IPS DF 4.7 (cell line): ENCODE measurements at regions not wholly inside any gene's neighbourhood (a gene's known extent, or its start where the extent isn't known, plus 50 kb on each side); places are given as distances from the start of the nearest gene placed in this dataset.
"Not testable (repeated sequence)": the region's sequence is repeated elsewhere in the genome, so short reads cannot be mapped to it uniquely, and the experiment has no call there.

ENCODE experiments used
- DNase-seq: peaks from one replicate; pipeline ENCODE4 v3.0.0-alpha.2; 2013; ENCODE audit warnings: low spot score; ENCODE audit errors: extremely low read depth

DNA sequence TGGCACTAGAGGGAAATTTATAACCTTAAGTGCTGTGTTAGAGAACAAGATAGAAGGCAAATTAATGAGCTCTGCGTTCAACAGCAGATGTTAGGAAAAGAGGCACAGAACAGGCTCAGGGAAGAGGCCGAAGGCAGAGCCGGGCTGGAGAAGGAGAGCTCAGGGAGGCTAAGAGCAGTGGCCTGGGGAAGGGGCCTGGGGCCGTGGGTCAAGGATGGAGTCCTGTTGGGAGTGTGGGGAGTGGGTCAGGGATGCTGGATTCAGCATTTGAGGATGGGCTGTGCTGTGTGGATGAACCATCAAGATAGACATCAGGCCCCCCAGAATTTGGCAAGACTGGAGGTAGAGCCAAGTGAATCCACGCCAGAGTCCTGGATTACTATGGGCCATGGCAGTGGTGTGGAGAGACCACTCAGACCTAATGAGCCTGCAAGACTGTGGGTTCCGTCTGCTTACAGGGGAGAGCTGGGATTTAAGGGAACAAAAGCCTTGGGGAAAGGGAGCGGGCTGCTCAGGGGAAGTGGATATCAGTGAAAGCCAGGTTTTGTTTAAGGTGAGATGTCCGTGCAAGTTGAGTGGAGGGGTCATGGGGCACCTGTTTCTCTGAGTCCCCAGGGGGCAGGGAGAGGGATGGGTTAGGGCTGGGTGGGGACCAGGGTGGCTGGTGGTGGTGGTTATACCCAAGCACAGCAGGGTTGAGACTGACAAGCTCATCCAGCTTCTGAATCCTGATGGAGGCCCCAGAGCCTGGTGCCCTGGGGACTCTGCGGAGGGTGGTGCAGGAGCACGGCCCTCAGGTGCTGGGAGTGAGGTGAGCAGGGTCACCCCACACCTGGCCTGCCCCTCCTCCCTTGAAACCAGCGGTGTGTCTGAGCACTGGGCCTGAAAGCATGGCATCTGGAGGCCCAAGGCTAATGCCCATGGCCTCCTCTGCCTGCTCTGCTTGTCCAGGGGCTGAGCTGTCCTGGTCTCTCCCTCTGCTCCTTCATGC is 101.7 kb downstream of the BMS1 start:
- DNase-seq: no peak

DNA sequence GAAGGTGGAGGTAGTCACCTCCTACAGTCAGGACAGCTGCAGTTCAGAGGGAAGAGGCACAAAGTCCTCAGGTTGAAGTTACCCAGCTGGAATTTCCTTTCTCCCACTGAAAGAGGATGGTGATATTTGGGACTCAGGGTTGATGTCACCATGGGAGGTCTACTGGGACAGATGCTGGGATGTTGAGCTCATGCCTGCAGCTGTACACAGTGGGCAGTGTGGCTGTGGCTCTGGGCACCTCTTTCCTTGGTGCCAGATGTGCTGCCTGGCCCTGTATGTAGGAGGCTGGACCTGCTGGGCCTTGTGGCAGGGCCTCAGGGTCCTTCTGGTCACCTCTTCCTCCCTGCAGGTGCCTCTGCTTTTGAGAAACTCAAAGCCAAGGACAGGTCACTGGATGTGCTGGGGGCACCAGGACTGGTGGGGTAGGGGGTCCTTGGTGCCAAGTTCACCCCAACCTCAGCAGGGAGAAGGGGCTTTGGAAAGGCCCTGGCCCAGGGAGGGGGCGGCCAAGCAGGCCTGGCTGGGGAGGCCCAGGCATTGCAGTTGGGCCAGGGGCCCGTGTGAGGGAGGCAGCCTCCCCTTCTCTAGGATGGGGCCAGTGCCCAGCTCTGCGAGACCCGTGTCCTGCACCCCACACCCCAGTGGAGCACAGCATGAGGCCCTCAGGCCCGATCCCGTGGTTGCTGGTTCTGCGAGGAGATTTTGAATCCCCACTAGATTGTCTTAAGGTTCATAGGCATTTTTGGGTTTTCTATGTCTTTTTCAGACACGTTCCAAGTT is 103.1 kb downstream of the BMS1 start:
- DNase-seq: no peak

DNA sequence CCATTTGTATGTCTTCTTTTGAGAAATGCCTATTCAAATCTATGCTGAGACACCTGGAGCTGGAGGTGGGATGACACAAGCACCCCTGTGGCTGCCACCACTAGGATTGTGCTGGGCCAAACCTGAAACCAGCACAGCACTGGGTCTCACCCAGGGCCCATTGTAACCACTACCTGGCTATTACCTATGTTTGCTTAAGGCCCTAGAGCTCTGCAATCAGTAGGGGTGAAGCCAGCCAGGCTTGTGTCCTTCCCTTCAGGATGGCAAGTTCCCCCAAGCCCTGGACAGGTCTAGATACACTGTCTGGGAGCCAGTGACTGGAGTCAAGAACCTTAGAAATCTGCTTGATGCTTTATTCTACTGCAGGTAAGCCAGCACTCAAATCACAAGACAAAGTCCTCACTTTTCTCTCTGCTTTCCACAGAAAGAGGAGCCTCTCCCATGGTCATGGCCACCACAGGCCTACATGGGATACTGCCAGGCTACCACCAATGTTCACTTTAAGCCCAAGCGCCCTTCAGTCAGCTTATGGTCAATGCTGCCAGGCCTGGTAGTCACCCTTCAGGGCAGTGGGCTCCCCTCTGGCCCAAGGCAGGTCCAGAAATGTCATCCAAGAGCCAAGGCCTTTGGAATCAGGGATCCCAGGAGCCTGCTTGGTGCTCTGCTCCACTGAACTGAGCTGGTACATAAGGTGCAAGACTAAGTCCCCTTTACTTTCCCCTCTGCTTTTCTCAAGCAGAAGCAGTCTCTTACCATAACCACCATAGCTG is 105.3 kb downstream of the BMS1 start:
- no peak for DNase-seq

DNA sequence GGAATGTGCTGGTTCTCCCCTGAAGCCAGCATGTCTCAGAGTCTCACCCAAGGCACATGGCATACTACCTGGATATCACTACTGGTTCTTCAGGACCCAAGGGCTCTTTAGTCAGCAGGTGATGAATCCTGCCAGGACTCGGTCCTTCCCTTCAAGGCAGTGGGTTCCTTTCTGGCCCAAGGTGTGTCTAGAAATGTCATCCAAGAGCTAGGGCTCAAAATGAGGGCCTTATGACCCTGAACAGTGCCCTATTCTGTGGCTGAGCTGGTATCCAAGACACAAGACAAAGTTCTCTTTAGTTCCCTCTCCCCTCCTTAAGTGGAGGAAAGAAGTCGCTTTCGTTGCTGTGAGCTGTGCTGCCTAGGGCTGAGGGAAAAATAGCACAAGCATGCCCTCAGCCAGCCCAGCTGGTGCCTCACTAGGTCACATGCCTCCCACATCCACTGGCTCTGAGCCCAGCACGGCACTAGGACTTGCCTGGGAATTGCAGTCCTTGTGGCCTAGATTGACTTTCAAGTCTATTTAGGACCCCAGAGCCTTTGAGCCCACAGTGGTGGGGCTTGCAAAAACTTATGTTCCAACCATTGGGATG is 106.0 kb downstream of the BMS1 start:
- no peak for DNase-seq

DNA sequence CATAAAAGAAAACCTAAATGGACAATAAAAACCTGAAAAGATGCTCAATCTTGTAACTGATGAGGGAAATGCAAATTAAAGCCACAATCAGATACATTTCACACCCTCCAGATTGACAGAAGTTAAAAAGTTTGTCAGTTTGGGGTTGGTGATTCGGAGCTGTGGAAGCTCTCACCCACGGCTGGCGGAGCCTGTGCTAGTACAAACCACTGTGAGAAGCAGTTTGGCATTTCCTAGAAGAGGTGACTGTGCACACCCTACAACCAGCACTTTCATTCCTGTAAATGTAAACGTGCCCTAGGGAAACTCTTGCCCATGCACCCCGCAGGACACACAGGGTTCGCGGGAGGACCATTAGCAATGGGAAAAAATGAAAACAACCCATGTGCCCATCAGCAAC is 114.1 kb downstream of the BMS1 start:
- no peak for DNase-seq

DNA sequence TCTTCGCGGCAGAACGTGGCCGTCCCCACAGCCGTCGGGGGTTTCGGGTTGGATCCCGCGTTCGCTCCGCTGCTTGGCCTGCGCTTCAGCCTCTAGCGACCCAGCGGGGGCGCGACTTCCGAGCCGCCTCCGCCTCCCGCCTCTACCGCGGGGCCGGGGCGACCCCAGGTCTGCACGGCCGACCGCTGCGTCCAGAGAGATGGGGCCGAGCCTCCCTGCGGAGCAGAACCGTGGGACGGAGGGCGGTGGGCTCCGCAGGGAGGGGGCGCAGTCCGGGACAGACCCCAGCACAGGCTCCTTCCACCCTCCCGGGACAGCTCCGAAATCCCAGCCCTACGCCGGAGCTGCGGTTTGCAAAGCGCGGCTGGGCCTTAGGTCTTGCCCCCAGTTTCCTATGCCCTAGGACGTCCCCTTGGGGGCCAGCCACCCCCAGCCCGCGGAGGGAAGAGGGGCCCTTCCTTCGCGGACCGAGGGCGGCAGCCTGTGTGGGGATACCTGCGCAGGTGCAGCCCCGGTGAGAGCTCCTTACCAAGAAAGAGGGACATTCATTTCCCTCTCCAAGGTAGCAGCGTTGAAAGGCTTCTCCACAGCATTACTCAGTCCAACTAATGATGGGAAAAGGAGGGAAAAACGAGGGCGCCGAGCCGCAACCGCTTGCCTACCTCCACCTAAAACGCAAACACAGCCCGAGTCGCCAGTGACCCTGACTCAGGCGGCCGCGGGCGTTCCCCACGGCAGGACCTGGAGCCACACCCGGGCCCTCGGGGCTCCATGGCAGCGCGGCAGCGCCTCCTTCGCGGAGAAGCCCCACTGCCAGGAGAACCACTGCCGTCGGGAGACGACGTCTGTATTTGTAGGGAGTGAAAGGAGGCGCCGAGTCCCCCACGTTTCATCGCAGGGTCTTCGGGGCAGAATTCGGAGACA is 115.7 kb downstream of the BMS1 start:
- DNase-seq: no peak

DNA sequence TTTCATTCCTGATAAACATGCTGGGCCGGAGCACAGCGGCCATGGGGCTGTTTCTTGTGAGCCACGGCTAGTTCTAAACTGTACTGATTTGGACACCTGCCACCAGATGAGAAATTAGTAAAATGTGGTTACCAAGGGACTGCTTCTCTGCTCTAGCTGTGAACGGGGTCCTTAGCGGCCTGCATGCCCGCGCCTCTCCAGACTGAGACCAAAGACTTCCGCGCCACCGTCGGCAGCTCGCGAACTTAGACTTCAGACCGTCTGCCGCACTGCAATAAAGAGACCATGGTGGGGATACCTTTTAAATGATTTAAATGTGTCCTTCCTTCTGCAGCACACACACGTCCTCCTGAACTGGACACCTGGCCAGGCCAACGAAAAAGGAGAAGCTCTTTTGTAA is 116.4 kb downstream of the BMS1 start:
- DNase-seq: no peak

DNA sequence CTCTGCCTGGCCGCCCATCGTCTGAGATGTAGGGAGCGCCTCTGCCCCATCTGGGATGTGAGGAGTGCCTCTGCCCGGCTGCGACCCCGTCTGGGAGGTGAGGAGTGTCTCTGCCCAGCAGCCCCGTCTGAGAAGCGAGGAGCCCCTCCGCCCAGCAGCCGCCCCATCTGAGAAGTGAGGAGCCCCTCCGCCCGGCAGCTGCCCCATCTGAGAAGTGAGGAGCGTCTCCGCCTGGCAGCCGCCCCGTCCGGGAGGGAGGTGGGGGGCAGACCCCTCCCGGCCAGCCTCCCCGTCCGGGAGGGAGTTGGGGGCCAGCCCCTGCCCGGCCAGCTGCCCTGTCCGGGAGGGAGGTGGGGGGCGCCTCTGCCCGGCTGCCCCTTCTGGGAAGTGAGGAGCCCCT is 117.8 kb downstream of the BMS1 start:
- not testable (repeated sequence) for DNase-seq

DNA sequence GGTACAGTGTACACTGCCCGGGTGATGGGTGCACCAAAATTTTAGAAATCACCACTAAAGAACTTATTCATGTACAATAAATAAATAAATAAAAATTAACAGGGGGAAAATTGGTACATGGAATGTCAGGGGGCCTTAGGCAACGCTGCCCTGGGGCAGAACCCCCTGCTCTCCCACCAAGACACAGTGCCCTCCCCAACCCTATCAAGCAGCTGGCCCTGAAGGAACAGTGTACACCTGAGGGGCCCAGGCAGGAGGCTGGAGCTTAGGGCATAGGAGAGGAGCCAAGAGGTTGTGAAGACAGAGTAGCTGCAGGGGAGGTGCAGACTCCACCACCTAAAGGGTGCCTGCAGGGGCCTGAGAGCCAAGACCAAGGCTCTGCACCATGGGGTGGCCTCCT is 128.8 kb downstream of the BMS1 start:
- no peak for DNase-seq

DNA sequence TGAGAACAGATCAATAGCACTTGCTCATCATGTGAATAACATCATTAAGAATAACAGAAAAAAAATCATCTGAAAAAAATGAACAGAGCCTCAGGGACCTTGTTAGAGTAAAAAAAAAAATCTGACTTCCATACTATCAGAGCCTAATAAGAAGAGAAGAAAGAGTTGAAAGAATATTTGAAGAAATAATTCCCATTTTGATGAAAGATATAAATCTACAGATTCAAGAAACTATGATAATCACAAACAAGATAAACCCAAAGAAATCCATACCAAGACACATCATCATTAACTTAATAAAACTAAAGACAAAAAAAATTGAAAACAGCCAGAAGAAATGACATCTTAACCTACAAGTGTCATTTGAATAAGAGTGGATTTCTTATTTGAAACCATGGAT is 134.4 kb downstream of the BMS1 start:
- DNase-seq: no peak

DNA sequence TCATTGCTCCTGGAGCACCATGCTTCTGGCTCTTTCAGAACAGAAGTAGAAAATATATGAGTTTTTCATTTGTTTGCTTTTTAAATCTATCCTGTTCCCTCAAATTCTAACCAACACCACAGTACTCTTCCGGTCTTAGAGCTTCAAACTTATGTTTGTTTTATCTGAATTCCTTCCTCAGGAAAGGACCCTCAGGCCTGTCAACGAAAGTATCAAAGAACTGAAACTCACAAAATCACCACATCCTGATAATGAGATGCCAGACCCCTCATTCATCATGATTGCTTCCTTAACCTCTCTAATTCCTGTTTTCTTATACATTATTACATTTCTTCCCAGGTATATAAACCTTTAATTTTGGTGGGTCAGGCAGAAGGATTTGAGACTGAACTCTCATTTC is 135.2 kb downstream of the BMS1 start:
- DNase-seq: no peak

DNA sequence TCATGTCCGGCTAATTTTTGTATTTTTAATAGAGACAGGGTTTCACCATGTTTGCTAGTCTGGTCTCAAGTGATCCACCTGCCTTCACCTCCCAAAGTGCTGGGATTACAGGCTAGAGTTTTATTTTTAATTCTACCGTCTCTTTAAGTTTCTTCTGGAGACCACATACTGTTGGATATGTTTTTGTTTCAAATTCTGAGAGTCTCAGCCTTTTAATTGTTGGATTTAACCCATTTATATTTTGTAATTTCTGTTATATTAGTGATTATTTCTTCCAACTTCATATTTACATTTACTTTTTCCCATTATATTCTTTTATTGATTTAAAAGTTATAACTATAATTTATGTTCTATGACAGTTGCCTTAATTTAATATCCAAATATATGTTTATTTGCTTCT is 139.4 kb downstream of the BMS1 start:
- DNase-seq: no peak

DNA sequence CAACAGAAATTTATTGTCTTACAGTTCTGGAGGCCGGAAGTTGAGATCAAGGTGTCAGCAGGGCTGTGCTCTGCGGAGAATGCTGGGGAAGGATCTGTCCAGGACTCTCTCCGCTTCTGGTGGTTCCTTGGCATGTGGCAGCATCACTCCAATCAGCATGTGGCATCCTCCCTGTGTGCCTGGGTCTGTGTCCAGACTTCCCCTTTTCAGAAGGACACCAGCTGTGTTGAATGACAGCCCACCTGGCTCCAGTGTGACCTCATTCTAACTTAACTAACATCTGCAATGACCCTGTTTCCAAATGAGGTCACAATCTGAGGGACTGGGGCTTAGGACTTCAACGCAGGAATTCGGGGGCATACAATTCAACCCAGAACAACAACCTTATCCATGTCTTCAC is 141.9 kb downstream of the BMS1 start:
- no peak for DNase-seq

DNA sequence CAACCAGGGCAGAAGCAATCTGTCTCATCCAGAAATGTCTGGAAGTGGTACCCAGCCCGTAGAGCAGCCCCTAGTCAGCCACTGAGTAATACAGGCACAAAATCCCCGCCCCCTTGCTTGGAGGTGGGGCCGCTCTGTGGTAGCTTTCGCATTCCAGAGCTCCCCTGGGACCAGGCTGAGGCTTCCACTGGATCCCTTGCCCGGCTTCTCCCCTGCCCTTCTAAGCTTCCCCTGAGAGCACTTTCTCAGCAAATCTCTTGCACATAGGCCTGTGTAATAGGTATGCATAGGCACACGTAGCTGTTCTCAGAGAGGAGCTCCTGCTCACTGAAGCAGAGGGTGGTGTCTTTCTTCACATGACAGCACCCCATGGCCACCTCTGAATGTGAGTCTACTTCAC is 144.2 kb downstream of the BMS1 start:
- DNase-seq: no peak

DNA sequence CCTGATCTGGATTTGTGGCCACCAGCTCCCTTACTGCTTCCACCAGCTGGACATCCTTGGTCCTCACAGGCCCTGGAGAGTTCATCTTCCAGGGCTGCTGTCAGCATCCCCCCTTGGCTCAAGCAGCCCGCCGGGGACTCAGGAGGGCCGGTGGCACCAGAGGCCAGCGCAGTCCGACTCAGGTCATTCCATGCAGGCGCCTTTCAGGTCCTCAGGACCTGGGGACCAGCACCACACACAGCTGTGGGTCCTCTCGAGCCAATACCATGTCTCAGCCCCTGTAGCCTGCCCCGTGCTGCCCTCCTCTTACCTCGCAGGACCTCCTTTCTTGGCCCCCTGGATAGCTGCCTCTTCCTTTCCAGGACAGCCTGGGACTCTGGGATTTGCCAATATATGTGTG is 145.5 kb downstream of the BMS1 start:
- DNase-seq: no peak

DNA sequence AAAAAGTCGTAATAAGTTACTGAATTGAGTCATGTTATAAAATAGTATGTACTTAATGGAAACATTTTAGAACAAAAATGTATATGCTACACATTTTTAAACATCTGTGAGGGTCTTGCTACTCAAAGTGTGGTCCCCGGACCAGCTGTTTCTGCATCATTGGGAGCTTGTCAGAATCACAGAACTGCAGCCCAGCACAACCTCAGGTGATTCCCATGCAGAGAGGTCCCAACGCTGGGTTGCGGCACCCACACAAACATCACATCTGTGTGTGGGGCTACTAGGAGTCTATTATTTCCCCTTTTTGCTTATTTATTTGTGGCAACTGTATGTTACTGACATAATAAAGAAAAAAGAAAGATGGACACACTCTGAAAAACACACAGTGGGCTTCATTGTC is 146.6 kb downstream of the BMS1 start:
- no peak for DNase-seq

DNA sequence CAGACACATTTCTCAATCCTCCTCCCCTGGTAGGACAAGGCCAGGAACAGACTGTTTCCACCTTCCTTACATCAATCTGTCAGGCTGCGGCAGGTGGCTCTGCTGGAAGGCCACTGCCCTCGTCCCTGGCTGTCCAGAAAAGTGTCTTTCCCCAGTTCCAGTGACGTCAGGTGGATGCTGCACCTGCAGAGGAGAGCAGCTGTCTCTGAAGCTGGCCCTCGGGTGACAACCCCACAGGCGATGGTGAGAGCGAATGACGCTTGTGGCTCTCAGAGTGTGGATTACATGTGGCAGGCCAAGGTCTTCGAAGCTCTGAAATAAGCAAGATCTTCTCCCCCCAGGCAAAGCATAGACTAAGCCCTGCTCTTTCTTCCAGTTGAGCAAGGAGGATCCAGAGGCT is 146.9 kb upstream of the RET start:
- DNase-seq: no peak

DNA sequence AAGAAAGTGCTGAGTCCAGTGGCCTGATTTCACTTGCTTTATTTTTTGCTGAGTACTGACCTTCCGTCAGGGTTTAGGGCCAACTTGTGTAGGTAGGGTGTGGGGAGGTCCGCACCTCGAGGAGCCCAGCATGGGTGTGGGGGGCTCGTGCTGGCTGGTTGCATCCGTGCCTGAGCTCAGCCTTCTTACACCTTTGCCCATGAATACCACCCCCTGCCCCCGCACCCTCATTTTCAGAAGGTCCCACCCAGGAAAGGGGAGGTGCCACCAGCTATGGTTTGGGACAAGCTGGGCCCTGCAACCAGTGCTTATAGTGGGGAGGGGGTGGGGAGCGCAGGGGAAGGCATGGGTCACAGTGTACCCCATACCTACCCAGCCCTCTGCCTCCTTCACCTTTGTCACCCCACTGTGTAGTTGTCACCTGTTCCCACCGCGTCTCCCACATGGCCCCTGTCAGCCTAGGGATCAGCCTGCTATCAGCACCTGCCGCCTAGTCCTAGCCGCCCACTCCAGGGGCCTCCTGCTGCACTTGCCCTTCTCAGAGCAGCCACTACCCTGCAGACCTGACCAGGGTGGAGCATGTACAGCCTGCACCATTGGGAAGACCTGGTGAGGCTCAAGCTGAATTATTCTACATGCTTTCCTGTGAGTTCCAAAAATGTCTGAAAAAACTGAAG is 146.2 kb upstream of the RET start:
- DNase-seq: no peak

DNA sequence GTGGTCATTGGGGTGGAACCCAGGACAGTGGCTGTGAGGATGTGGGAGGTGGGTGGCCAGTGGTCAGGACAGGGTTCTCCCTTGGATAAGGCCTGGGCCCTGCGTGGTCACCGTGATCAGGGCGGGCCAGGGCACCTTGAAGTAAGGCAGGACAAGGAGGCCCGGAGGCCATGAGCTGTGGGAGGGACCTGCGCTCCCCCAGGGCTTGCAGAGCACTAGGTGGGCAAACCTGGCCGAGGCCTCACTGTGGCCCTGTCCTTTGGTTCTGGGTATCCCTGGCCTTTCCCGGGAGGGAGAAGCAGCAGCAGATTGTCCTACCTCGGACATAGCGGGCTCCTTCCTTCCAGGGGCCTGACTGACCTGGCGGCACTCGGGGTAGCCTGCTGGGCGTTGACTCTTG is 144.8 kb upstream of the RET start:
- no peak for DNase-seq
